Activated CD8-positive, alpha-beta memory T cell treated with anti-CD3 and anti-CD28 coated beads, Interleukin-2, amount 50 U/mL, for 48 hours (primary cell): ENCODE measurements at regions not wholly inside any gene's neighbourhood (a gene's known extent, or its start where the extent isn't known, plus 50 kb on each side); places are given as distances from the start of the nearest gene placed in this dataset.

Experiments used
- DNase-seq: peaks from one replicate; pipeline ENCODE4 v3.0.0-alpha.2; 2020

GRCh38 chr3:31157047-31157694 is 262.7 kb upstream of the GADL1 start:
- no peak for DNase-seq

DNA sequence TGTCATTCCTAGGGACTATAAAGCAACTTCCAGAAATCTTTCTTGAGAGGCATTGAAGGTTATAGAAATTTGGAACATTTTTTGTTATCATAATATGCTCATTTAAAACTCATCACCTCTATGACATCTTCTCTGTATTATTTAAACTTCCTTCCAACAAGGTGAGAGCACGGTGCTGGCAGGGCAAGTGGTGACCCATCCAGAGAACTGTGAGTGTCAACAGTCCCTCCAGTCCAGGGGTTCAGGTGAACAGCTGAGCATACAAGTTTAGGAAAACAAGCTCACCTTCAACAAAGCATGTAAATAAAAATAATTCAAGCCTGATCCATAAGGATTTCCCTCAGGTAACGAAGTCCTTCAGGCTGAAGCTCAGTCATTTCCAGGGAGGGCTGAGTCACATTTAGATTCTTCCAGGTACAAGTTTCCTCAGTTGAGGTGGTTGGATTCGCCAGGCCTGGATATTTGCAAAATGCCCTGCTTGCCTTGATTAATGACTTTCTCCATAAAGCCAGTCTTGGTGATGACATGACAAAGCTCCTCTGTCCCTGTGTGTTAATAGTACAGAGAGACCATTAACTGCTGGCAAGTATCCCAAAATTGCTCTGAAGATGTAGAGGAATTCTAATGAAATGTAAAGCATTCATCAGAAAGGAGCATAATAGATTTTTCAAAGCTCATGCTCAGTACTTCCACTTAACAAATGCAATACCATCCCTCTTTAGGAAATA is 263.6 kb upstream of the GADL1 start:
- DNase-seq, result no peak

DNA sequence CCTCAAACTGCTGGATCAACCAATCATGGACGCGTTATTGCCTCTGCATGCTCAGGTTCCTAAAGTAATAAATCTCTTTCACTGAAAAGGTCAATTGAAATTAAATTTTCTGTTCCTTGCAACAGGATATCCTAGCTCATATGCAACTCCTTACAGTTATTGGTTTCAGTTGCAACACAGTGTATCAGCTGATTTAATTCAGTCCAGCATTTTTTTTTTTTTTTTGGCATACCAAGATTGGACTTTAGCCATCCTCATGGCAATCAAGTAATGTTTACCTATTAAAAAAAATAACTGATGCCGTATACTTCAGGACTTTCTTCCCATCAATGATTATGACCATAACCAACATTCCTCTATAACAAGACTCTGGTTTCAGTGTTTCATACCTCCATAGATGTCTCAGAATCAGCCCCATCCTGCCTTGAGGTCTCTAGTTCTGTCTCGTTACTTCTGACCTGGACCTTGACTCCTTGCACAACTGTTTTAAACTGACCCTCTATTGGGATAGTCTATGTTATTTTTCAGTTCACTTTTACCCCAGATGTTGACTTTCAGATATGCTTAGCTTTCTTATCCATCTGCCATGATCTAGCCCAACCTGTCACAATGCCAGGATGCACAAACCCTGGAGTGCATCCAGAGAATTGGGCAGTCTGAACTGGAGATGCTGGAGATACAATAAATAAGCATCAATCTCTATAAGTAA is 265.0 kb upstream of the GADL1 start:
- no peak for DNase-seq

DNA sequence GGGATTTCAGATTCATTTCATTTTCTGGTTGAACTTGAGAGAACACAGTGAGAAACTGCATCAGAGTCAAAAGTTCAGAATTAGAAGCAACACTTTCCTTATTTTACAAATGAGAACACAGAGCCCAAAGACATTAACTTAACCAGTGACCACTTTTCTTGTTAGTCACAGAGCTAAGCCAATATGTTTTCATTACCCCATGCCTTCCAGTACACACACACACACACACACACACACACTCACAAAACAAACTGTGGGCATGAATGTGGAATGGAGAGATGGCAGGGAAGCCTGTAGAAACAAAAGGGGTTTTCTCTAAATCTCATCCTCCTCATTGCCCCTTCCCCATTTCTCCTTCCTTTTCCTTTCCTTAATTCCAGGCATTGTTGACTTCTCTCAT is 267.4 kb upstream of the GADL1 start:
- DNase-seq, result no peak

DNA sequence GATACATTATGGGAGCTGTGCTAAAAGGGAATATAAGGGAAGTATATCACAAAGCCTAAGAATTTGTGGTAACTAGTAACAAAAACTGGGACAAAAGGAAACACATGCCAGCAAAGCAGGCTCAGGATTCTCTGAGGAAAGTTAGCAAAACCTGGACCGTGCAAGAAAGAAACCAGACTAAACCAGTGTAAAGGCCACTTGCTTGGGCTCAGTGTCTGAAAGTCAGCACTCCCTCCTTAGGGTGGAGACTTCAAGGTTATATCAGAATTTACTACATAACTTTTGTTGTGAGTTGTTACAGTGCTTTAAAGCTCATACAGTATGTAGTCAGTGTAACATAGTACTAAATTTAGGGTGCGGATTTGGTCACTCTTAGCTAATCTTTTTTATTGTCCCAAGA is 269.9 kb upstream of the GADL1 start:
- DNase-seq, result no peak

- DNase-seq, result no peak
Measured at GRCh38 chr3:31165399-31165860, 271.0 kb upstream of the GADL1 start.

GRCh38 chr3:31166249-31166885 is 271.9 kb upstream of the GADL1 start:
- DNase-seq, result no peak

- DNase-seq, result no peak
Measured at GRCh38 chr3:31167666-31168065, 273.2 kb upstream of the GADL1 start.

DNA sequence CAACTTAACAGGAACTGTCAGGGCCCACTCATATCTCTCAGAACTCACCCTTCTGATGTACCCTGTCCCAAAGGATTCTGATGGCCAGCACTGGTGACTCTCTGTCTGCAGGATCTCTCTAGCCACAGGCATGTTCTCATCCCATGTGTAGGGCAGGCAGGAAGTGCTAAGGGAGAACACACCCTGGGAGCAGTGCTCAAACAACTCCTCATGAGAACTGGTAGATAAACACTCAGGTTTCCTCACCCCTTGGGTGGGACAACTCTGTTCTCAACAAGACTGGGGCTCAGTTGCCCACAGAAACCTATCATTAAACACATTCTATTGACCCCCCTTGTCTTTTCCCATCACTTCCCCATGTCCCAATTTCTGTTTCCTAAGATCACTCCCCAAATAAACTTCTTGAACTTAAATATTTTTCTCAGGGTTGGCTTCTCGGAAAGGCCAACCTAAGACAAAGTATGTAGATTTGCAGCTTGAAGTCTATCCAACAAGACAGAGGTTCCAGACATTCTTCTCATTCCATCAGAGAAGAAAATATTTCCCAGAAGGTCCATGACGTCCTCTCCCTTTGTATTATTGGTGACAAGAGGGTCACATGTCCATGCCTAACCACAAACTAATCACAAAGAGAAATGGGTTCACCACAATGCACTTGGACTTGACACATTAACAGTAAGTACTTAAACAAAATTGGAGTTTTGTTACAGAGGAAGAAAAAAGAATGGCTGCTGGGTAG is 276.6 kb upstream of the GADL1 start:
- DNase-seq, result no peak

DNA sequence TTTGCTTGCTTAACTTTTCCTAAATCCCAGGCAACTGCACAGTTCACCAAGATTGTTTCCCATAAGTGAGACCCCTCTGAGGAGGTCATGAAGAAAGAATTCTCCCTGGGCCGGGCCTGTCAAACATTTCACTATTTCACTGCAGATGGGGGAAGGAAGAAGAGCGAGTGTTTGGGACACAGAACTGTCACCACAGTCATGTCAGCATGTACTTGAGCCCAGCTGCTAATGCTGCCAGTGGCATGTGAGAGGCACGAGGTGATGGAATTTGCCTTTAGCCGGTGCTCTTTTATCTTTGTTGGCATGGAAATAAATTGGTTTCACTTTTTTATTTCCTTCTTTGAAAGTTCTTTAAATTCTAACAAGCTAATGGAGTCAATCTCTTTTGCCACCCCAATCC is 277.9 kb upstream of the GADL1 start:
- no peak for DNase-seq

DNA sequence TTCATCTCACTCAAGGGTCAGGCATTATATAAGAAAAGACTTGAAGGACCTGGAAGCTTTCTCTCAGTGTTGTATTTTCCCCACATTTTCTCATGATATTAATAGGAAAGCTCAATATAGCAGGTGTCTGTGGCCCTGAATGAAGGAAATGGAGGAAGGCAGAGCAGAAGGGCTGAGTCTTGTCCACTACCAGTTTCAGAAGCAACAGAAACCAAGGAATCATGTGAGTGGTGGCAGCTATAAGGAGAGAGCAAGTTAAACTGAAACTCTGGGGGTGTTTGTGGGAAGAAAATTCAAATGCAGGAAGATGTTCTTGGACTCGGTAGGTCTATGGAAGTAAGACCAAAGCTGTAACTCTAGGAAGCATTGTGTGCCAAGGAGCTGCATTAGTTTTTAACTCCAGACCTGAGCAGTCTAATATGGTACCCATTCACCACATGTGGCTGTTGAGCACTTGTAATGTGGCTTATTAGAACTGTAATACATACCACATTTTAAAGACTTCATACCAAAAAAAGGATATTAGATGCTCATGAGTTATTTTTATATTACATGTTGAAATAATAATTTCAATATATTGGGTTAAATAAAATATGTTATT is 278.8 kb upstream of the GADL1 start:
- no peak for DNase-seq

DNA sequence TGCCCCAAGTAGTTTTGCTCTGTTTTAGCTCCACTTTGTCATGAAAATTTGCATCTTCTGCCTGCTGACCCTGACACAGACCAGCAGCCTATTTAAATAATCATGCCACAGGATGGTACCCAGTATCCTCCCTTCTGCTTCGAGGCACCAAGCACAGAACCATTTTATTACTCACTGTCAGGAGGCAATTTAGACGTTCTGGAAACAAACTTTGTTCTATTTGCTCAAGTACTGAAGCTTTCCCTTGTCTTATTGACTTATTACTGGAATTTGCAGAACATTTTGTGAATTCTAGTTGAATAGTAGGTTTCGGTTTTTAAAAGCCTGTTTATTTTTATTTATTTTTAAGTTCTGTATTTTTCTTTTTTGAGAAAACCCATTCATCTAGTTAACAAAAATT is 279.6 kb upstream of the GADL1 start:
- no peak for DNase-seq

DNA sequence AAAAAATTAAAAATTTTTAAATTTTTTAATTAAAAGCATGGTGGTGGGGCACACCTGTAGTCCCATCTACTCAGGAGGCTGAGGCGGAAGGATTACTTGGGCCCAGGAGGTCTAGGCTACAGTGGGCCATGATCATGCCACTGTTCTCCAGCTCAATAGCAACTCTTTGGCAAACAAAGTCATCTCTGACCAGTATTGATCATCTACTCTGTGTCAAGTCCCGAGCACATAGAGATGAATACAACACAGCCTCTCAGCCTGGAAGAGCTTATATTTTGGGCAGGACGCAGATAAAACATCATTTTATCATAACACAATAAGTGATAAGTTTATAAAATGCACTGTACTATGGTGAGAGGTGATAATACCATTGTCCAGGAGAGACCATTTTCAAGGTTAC is 281.6 kb upstream of the GADL1 start:
- DNase-seq, result no peak

DNA sequence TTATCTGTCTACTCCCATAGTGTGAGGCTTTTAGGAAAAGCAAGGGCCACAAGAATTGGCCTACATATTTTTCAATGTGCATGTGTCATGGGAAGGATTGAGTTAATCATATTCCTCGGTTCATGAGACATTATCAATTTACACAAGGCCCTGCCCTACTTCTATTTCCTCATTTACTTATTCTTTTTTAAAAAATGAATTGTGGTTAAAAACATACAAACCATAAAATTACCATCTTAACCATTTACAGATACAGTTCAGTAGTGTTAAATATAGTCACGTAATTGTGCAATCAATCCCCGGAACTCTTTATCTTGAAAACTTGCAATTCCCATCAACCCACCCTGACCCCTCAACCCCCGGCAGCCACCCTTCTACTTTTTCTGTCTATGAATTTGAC is 284.0 kb upstream of the GADL1 start:
- DNase-seq, result no peak

GRCh38 chr3:31179768-31180167 is 285.3 kb upstream of the GADL1 start:
- no peak for DNase-seq

DNA sequence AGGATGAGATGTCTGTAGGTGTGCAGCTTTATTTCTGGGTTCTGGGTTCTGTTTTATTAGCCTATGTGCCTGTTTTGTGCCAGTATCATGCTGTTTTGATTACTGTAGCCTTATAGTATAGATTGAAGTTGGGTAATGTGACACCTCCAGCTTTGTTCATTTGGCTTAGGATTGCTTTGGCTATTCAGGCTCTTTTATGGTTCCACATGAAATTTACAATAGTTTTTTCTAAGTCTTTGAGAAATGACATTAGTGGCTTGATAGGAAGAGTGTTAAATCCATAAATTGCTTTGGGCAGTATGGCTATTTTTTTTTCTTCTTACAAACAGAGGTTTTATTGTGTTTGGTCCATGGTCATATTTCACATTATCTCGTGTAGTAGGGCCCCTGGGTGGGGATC is 285.8 kb upstream of the GADL1 start:
- no peak for DNase-seq

GRCh38 chr3:31181661-31182060 is 287.2 kb upstream of the GADL1 start:
- DNase-seq, result no peak

- no peak for DNase-seq
Measured at GRCh38 chr3:31182661-31183060, 288.2 kb upstream of the GADL1 start.

GRCh38 chr3:31184261-31185061 is 290.0 kb upstream of the GADL1 start:
- no peak for DNase-seq

DNA sequence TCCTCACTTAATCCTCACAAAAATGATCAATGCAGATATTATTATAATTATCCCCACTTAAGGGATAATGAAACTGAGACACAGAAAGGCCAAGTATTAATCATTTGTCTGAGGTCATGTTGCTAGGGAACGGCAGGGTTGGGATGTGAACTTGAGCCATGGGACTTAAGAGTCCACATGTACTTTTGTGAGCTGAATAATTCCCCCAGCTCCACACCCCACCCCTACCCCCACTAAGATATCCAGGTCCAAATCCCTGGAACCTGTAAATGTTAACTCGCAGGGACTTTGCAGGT is 290.5 kb upstream of the GADL1 start:
- no peak for DNase-seq

GRCh38 chr3:31186041-31186440 is 291.6 kb upstream of the GADL1 start:
- DNase-seq, result no peak

GRCh38 chr3:31187380-31187779 is 292.9 kb upstream of the GADL1 start:
- DNase-seq, result no peak
